Calu3 (cell line): ENCODE measurements at regions not wholly inside any gene's neighbourhood (a gene's known extent, or its start where the extent isn't known, plus 50 kb on each side); places are given as distances from the start of the nearest gene placed in this dataset.

Source experiments
- BruUV-seq: library from RNA; stranded (reverse); fragments of 400-500 nt; replicated peaks from 2 replicates; lab custom pipeline; 2021; lab: Mats Ljungman, UMichigan
- CTCF ChIA-PET: fragments of 300-600 bp; sonication (Branson Sonifier 250); formaldehyde crosslinking; loops from one replicate; lab custom pipeline; 2022; ENCODE audit warnings: antibody characterized with exemption; lab: Charles Lee
- DNase-seq: peaks from one replicate; pipeline ENCODE4 v3.0.0; 2022
- H3K27ac Mint-ChIP-seq: one replicate; pipeline ENCODE4 v1.8.0; 2022; ENCODE audit warnings: mixed read lengths; ENCODE audit not compliant: unreplicated experiment
- H3K27me3 Mint-ChIP-seq: one replicate; pipeline ENCODE4 v1.8.0; 2022; ENCODE audit warnings: mixed read lengths; ENCODE audit not compliant: unreplicated experiment
- H3K36me3 Mint-ChIP-seq: one replicate; pipeline ENCODE4 v1.8.0; 2022; ENCODE audit warnings: mild to moderate bottlenecking, moderate library complexity, mixed read lengths; ENCODE audit not compliant: insufficient read depth, unreplicated experiment
- H3K4me1 Mint-ChIP-seq: one replicate; pipeline ENCODE4 v1.8.0; 2022; ENCODE audit warnings: mild to moderate bottlenecking, low read depth, mixed read lengths; ENCODE audit not compliant: unreplicated experiment
- H3K4me3 Mint-ChIP-seq: one replicate; pipeline ENCODE4 v1.8.0; 2022; ENCODE audit warnings: mild to moderate bottlenecking, low read depth, moderate library complexity, mixed read lengths; ENCODE audit not compliant: unreplicated experiment
- H3K9me3 Mint-ChIP-seq: one replicate; pipeline ENCODE4 v1.8.0; 2022; ENCODE audit warnings: low read depth, mixed read lengths; ENCODE audit not compliant: unreplicated experiment
- CTCF ChIP-seq: fragments of 200-600 bp; IDR thresholded peaks from one replicate; pipeline ENCODE4 v1.8.0; 2022; ENCODE audit warnings: antibody characterized with exemption; ENCODE audit not compliant: unreplicated experiment
- intact Hi-C: fragments of 100-400 bp; cut with micrococcal nuclease; formaldehyde crosslinking; loops from one replicate; pipeline ENCODE4 v1.10.0; 2022; ENCODE audit not compliant: unreplicated experiment

GRCh38 chr3:66812741-66813140 lies 185.4 kb upstream of the KBTBD8 start:
- intact Hi-C loops = loop anchor here (5.0 kb wide), 1 partner anchor 315 kb away; no protein-coding TSS in a partner anchor
- BruUV-seq = no TSS peak
- CTCF ChIA-PET = no interaction called here
- peaks cover 12% of the 10 kb centered on the region for H3K4me1 Mint-ChIP-seq
- no peak overlapping the region for H3K4me3 Mint-ChIP-seq
- no peak for TF ChIP-seq CTCF
- H3K27me3 Mint-ChIP-seq = no peaks in the 10 kb centered on the region
- DNase-seq = no peak
- H3K27ac Mint-ChIP-seq = no peak overlapping the region
- no peaks in the 10 kb centered on the region for H3K36me3 Mint-ChIP-seq
- H3K9me3 Mint-ChIP-seq = peaks cover 2% of the 10 kb centered on the region

- TF ChIP-seq CTCF = peak; percentile 23
- no peak overlapping the region for H3K27ac Mint-ChIP-seq
- no peaks in the 10 kb centered on the region for H3K36me3 Mint-ChIP-seq
- intact Hi-C loops = loop anchor here (1.0 kb wide), 2 partner anchors 409 to 540 kb away; no protein-coding TSS in a partner anchor
- H3K27me3 Mint-ChIP-seq = peaks cover 8% of the 10 kb centered on the region
- CTCF ChIA-PET = no interaction called here
- DNase-seq = no peak
- H3K4me3 Mint-ChIP-seq = no peak overlapping the region
- no TSS peak for BruUV-seq
- peaks cover 2% of the 10 kb centered on the region for H3K9me3 Mint-ChIP-seq
- H3K4me1 Mint-ChIP-seq = no peaks in the 10 kb centered on the region
Observed at GRCh38 chr3:66816090-66816761, 181.9 kb upstream of the KBTBD8 start.

DNA sequence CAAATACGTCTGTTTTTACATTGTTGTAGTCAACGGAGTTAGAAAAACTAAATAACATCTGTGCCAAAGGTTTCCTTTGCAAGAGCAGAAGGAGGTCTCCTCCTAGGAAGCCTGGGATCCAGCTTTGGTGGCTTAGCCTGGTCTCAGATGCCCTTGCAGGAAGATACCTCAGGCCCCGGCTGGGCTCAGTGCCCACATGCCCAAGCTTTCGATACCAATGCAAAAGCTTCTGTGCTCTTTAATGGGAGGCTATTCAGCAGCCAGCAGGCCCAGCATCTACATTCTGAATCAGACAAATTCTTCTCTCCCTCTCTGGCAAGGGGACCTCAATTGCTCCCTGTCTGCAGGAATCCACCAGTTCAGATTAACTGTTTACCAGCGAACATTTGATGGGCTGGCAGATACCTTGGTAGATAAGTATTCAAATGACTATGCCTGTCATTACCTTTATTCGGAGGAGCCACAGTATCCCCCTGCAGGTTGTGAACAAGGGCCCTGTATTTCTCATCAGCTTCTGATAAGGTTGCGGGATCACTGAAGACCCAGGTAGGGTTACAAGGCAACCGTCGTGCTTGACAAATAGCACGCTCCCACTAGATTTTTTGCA lies 180.1 kb upstream of the KBTBD8 start:
- Mint-ChIP-seq H3K4me1 (no peaks in the 10 kb centered on the region), H3K27me3 (peaks cover 8% of the 10 kb centered on the region), H3K27ac (no peak overlapping the region), H3K9me3 (no peaks in the 10 kb centered on the region), H3K4me3 (no peak overlapping the region), H3K36me3 (no peaks in the 10 kb centered on the region)
- no peak for DNase-seq
- intact Hi-C loops = no loop called here
- no TSS peak for BruUV-seq
- CTCF ChIA-PET = interaction anchor here (0.6 to 0.7 kb wide), 2 partner anchors 150 to 448 kb away, joined by 3 read pairs; no protein-coding TSS in a partner anchor
- TF ChIP-seq CTCF = no peak

DNA sequence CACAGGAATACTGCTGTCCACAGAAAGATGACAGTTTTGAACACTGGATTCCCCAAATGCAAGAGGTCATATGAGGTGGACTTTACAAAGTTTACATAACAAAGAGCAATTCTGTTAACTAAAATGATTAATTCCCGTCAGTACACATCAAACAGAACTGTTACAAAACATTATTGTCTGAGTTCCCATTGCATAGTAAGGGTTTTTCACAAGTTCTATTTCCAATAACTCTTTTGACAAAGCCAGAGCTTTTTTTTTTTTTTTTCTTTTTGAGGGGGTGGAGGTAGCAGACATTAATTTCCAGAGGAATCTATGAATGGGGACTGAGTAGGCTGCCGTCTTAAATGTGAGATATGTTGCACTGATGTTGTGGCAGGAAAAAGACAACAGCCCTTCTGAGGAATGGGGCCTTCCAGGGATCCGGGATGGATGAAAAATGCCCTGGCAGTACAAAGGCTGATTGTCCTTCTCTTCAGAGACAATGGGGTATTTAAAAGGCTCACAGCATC lies 178.1 kb upstream of the KBTBD8 start:
- DNase-seq = no peak
- Mint-ChIP-seq H3K4me3 (no peak overlapping the region), H3K36me3 (no peaks in the 10 kb centered on the region), H3K27me3 (peaks cover 8% of the 10 kb centered on the region), H3K9me3 (no peaks in the 10 kb centered on the region), H3K27ac (no peak overlapping the region), H3K4me1 (no peaks in the 10 kb centered on the region)
- CTCF ChIA-PET = interaction anchor here (0.5 to 1.0 kb wide), 2 partner anchors 118 to 566 kb away, joined by 3 read pairs; no protein-coding TSS in a partner anchor
- intact Hi-C loops = no loop called here
- BruUV-seq = no TSS peak
- TF ChIP-seq CTCF = no peak
